HepG2 (cell line): ENCODE measurements at regions not wholly inside any gene's neighbourhood (a gene's known extent, or its start where the extent isn't known, plus 50 kb on each side); places are given as distances from the start of the nearest gene placed in this dataset.

ENCODE experiments used
- ATAC-seq: fragments of 200-7000 bp; cut with Tn5 transposase; 3 replicates; pipeline ENCODE4 v1.9.1; 2020; ENCODE audit warnings: mild to moderate bottlenecking, moderate library complexity
- BruUV-seq: library from RNA; stranded (reverse); fragments of 400-500 nt; replicated peaks from 2 replicates; lab custom pipeline; 2021; lab: Mats Ljungman, UMichigan
- CTCF ChIA-PET: fragments of 300-600 bp; formaldehyde crosslinking; extraction: SDS; loops from one replicate; lab custom pipeline; 2021; ENCODE audit warnings: low total read pairs, inconsistent platforms, low intra/inter-chr PET ratio; lab: Yijun Ruan, JAX
- POLR2A ChIA-PET: fragments of 350-600 bp; sonication (Branson Sonifier 250); formaldehyde crosslinking; loops from one replicate; lab custom pipeline; 2020; ENCODE audit warnings: antibody characterized with exemption, inconsistent platforms; lab: Yijun Ruan, JAX
- DNase-seq: peaks from one replicate; pipeline ENCODE4 v3.0.0-alpha.2; 2015; ENCODE audit warnings: low spot score
- FAIRE-seq: peaks from 3 replicates; lab custom pipeline; 2011; peaks lifted over from hg19 to GRCh38; lab: Jason Lieb, UNC
- H2AFZ ChIP-seq: one replicate; pipeline ENCODE4 v1.6.1; 2011; ENCODE audit warnings: low read length, inconsistent platforms
- H3K27ac ChIP-seq: fragments of 300-600 bp; 3 replicates; pipeline ENCODE4 v1.8.0; 2011; ENCODE audit warnings: mixed run types, mild to moderate bottlenecking, mixed read lengths, low read length, inconsistent platforms; ENCODE audit not compliant: insufficient read depth; ENCODE audit errors: extremely low read length
- H3K27me3 ChIP-seq, 2 experiments: fragments of 200-600 bp in 1 of 2; 2 replicates in 1 of 2; 3 replicates in 1 of 2; pipeline versions ENCODE4 v1.6.0 to v1.8.0; 2011; ENCODE audit warnings: low read length in 2 of 2, mild to moderate bottlenecking in 2 of 2, moderate library complexity in 2 of 2, inconsistent platforms in 1 of 2; ENCODE audit not compliant: insufficient read depth in 2 of 2, control insufficient read depth in 1 of 2
- H3K36me3 ChIP-seq, 2 experiments: fragments of 200-600 bp in 1 of 2; replicated peaks in 1 of 2; 2 replicates in 1 of 2; 3 replicates in 1 of 2; pipeline versions ENCODE4 v1.5.1 to v1.8.0; 2011; ENCODE audit warnings: low read length in 2 of 2, inconsistent platforms in 1 of 2; ENCODE audit not compliant: insufficient read depth in 2 of 2, control insufficient read depth in 1 of 2
- H3K4me1 ChIP-seq: 2 replicates; pipeline ENCODE4 v1.5.1; 2012; ENCODE audit warnings: low read length, inconsistent platforms; ENCODE audit not compliant: insufficient read depth
- H3K4me2 ChIP-seq: 2 replicates; pipeline ENCODE4 v1.6.0; 2011; ENCODE audit warnings: low read depth, low read length, inconsistent platforms
- H3K4me3 ChIP-seq, 3 experiments: fragments of 200-600 bp in 1 of 3; sonication (generic), shearing (Covaris generic) in 1 of 3; replicated peaks in 1 of 3; 2 replicates each; pipeline ENCODE4 v1.5.1; 2011 to 2016; ENCODE audit warnings: low read length in 3 of 3, inconsistent platforms in 2 of 3, low read depth in 2 of 3, mild to moderate bottlenecking in 2 of 3, control low read depth in 1 of 3, mixed read lengths in 1 of 3; ENCODE audit not compliant: insufficient read depth in 1 of 3
- H3K79me2 ChIP-seq: one replicate; pipeline ENCODE4 v1.6.1; 2011; ENCODE audit warnings: low read length, inconsistent platforms; ENCODE audit not compliant: insufficient read depth
- H3K9ac ChIP-seq: 2 replicates; pipeline ENCODE4 v1.6.0; 2011; ENCODE audit warnings: mild to moderate bottlenecking, low read depth, low read length, inconsistent platforms; ENCODE audit not compliant: insufficient read depth
- H3K9me3 ChIP-seq: 2 replicates; pipeline ENCODE4 v1.5.1; 2012; ENCODE audit warnings: mild to moderate bottlenecking, low read length
- H4K20me1 ChIP-seq: 2 replicates; pipeline ENCODE4 v1.6.0; 2011; ENCODE audit warnings: inconsistent platforms, mild to moderate bottlenecking, low read length, moderate library complexity; ENCODE audit not compliant: insufficient read depth
- HNRNPK ChIP-seq: fragments of 200-400 bp; formaldehyde crosslinking; IDR thresholded peaks from 2 replicates; pipeline ENCODE4 v1.6.1; 2018; ENCODE audit warnings: low read length, low read depth, moderate library complexity, mild to moderate bottlenecking; ENCODE audit not compliant: poor library complexity, severe bottlenecking
- KDM3A ChIP-seq: IDR thresholded peaks from 2 replicates; pipeline ENCODE4 v1.6.1; 2018; ENCODE audit warnings: low read depth, missing compliant biosample characterization
- KDM5A ChIP-seq: fragments of 200-600 bp; sonication (generic); IDR thresholded peaks from 2 replicates; pipeline ENCODE4 v1.7.0; 2018; ENCODE audit warnings: antibody characterized with exemption, mild to moderate bottlenecking, low read length, borderline replicate concordance
- KLF12 ChIP-seq: sonication (generic); formaldehyde crosslinking; IDR thresholded peaks from 2 replicates; pipeline ENCODE4 v1.4.0; 2020; ENCODE audit warnings: missing genetic modification reagents, borderline replicate concordance
- MEIS1 ChIP-seq: sonication (generic); formaldehyde crosslinking; IDR thresholded peaks from 2 replicates; pipeline ENCODE4 v1.9.0; 2021; ENCODE audit warnings: mild to moderate bottlenecking, missing genetic modification reagents, moderate library complexity, borderline replicate concordance
- RFX3 ChIP-seq: IDR thresholded peaks from 2 replicates; pipeline ENCODE4 v1.6.1; 2016; ENCODE audit warnings: missing biosample characterization, missing genetic modification reagents
- SIN3B ChIP-seq: fragments of 150-350 bp; IDR thresholded peaks from 2 replicates; pipeline ENCODE4 v1.6.1; 2014; ENCODE audit warnings: low read length
- SOX5 ChIP-seq: IDR thresholded peaks from 2 replicates; pipeline ENCODE4 v1.6.1; 2016; ENCODE audit warnings: borderline replicate concordance
- SRY ChIP-seq: sonication (generic); formaldehyde crosslinking; IDR thresholded peaks from 2 replicates; pipeline ENCODE4 v1.8.0; 2022; ENCODE audit warnings: mild to moderate bottlenecking, missing genetic modification reagents
- STAT6 ChIP-seq: sonication (generic); formaldehyde crosslinking; IDR thresholded peaks from 2 replicates; pipeline ENCODE4 v1.4.0; 2020; ENCODE audit warnings: missing genetic modification reagents, mild to moderate bottlenecking, borderline replicate concordance
- TARDBP ChIP-seq: sonication (generic); formaldehyde crosslinking; IDR thresholded peaks from 2 replicates; pipeline ENCODE4 v1.8.0; 2022; ENCODE audit warnings: mild to moderate bottlenecking, missing genetic modification reagents
- YEATS2 ChIP-seq: sonication (generic); formaldehyde crosslinking; IDR thresholded peaks from 2 replicates; pipeline ENCODE4 v1.4.0; 2020; ENCODE audit warnings: missing genetic modification reagents, borderline replicate concordance
- ZBTB10 ChIP-seq: sonication (generic); formaldehyde crosslinking; IDR thresholded peaks from 2 replicates; pipeline ENCODE4 v1.4.0; 2020; ENCODE audit warnings: missing genetic modification reagents, borderline replicate concordance
- ZFP37 ChIP-seq: sonication (generic); formaldehyde crosslinking; IDR thresholded peaks from 2 replicates; pipeline ENCODE4 v1.4.0; 2020; ENCODE audit warnings: missing genetic modification reagents, borderline replicate concordance
- ZNF382 ChIP-seq: sonication (generic); formaldehyde crosslinking; IDR thresholded peaks from 2 replicates; pipeline ENCODE4 v1.5.0; 2020; ENCODE audit warnings: missing genetic modification reagents, mild to moderate bottlenecking, borderline replicate concordance
- WGBS: methylation state at CpG from one replicate; pipeline ENCODE4 v1.1.6; 2017; ENCODE audit warnings: low lambda C conversion rate; 5-methylcytosine and 5-hydroxymethylcytosine counted together
- in situ Hi-C: cut with HindIII; loops from 2 replicates; pipeline ENCODE4 v1.10.0; 2017; ENCODE audit warnings: low pct_unique_long_range_greater_than_20kb; ENCODE audit not compliant: extremely low pct_ligation_motif_present
- intact Hi-C: fragments of 100-400 bp; cut with micrococcal nuclease; formaldehyde crosslinking; loops from one replicate; pipeline ENCODE4 v1.10.0; 2022; ENCODE audit not compliant: unreplicated experiment
- TF ChIP-seq, protein P1 (sequence below): sonication (generic); formaldehyde crosslinking; IDR thresholded peaks from 2 replicates; pipeline ENCODE4 v1.8.0; 2022; ENCODE audit warnings: mild to moderate bottlenecking, missing genetic modification reagents; ENCODE audit not compliant: insufficient replicate concordance

GRCh38 chr7:26525398-26526264 is 234.0 kb downstream of the SNX10 start (continued):
- TF ChIP-seq TARDBP (CRISPR knock-in tag), result no peak

- ATAC-seq (no peak), DNase-seq (no peak), FAIRE-seq (no peak)
- in situ Hi-C loops, result no loop called here
- H3K79me2 ChIP-seq, result no peaks in the 10 kb centered on the region
- 9% methylated on average over 4 of the region's 4 CpGs for WGBS
- H3K4me1 ChIP-seq, result no peaks in the 10 kb centered on the region
- POLR2A ChIA-PET, result no interaction called here
- CTCF ChIA-PET, result no interaction called here
- no peaks in the 10 kb centered on the region for H3K36me3 ChIP-seq
- no peak overlapping the region for H3K4me2 ChIP-seq
- H3K27ac ChIP-seq, result no peak overlapping the region
- intact Hi-C loops, result no loop called here
- H3K27me3 ChIP-seq, result peaks cover 0 to 13% of the 10 kb centered on the region in 2 experiments; a peak in 3 of 5 replicates
- no peak overlapping the region for H3K4me3 ChIP-seq
- no peaks in the 10 kb centered on the region for H3K9me3 ChIP-seq
- no peak overlapping the region for H3K9ac ChIP-seq
- H4K20me1 ChIP-seq, result no peaks in the 10 kb centered on the region
- no peak overlapping the region for H2AFZ ChIP-seq
- no TSS peak for BruUV-seq
- TF ChIP-seq, protein P1, sequence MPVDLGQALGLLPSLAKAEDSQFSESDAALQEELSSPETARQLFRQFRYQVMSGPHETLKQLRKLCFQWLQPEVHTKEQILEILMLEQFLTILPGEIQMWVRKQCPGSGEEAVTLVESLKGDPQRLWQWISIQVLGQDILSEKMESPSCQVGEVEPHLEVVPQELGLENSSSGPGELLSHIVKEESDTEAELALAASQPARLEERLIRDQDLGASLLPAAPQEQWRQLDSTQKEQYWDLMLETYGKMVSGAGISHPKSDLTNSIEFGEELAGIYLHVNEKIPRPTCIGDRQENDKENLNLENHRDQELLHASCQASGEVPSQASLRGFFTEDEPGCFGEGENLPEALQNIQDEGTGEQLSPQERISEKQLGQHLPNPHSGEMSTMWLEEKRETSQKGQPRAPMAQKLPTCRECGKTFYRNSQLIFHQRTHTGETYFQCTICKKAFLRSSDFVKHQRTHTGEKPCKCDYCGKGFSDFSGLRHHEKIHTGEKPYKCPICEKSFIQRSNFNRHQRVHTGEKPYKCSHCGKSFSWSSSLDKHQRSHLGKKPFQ (CRISPR knock-in tag), result no peak
- TF ChIP-seq MEIS1 (CRISPR knock-in tag), result no peak
- TF ChIP-seq KLF12 (CRISPR knock-in tag), result no peak
- no peak for TF ChIP-seq ZFP37 (CRISPR knock-in tag)
- TF ChIP-seq SRY (CRISPR knock-in tag), result no peak
- TF ChIP-seq SIN3B, result no peak
- no peak for TF ChIP-seq ZBTB10 (CRISPR knock-in tag)
- no peak for TF ChIP-seq KDM5A
- TF ChIP-seq KDM3A (CRISPR knock-in tag), result no peak
- no peak for TF ChIP-seq ZNF382 (CRISPR knock-in tag)
- no peak for TF ChIP-seq RFX3
- TF ChIP-seq YEATS2 (CRISPR knock-in tag), result no peak
- no peak for TF ChIP-seq STAT6 (CRISPR knock-in tag)
- TF ChIP-seq SOX5 (CRISPR knock-in tag), result no peak
- TF ChIP-seq HNRNPK, result no peak
Measured at GRCh38 chr7:26526265-26526587, 234.6 kb downstream of the SNX10 start.
